ENCODE measurements at regions not wholly inside any gene's neighbourhood (a gene's known extent, or its start where the extent isn't known, plus 50 kb on each side); places are given as distances from the start of the nearest gene placed in this dataset.

- BruUV-seq (replicated peaks) = no TSS peak
- Histone ChIP-seq H3K27ac (ENCODE audit: extremely low read length, insufficient read depth, low read length) (no peak overlapping the region), H3K36me3 (replicated peaks in 1 of 2; ENCODE audit: control insufficient read depth in 1 of 2, insufficient read depth in 2 of 2, low read length in 2 of 2) (no peaks in the 10 kb centered on the region), H3K9me3 (ENCODE audit: low read length) (peaks cover 4% of the 10 kb centered on the region; the same call in 1 of the 2 replicates), H2AFZ (ENCODE audit: low read length) (no peak overlapping the region), H3K4me1 (ENCODE audit: insufficient read depth, low read length) (no peaks in the 10 kb centered on the region), H3K27me3 (ENCODE audit: control insufficient read depth in 1 of 2, insufficient read depth in 2 of 2, low read length in 2 of 2) (no peaks in the 10 kb centered on the region), H3K79me2 (ENCODE audit: insufficient read depth, low read length) (no peaks in the 10 kb centered on the region), H3K4me3 (replicated peaks in 1 of 3; ENCODE audit: insufficient read depth in 1 of 3, low read depth in 2 of 3, low read length in 3 of 3) (no peak overlapping the region), H4K20me1 (ENCODE audit: insufficient read depth, low read length) (no peaks in the 10 kb centered on the region), H3K9ac (ENCODE audit: insufficient read depth, low read depth, low read length) (no peak overlapping the region), H3K4me2 (ENCODE audit: low read depth, low read length) (no peak overlapping the region)
- ChIA-PET CTCF (ENCODE audit: low intra/inter-chr PET ratio, low total read pairs) (no interaction called here), POLR2A (no interaction called here)
- 5% methylated on average over 1 of the region's 1 CpG for WGBS (ENCODE audit: low lambda C conversion rate)
- in situ Hi-C loops (cut with HindIII; ENCODE audit: extremely low pct_ligation_motif_present, low pct_unique_long_range_greater_than_20kb) = no loop called here
- DNase-seq (ENCODE audit: low spot score) = no peak
- no peak for ATAC-seq
- FAIRE-seq = no peak
- TF ChIP-seq RFX1 (IDR thresholded peaks at IDR 0.05) (no peak), RAD51 (IDR thresholded peaks at IDR 0.05; ENCODE audit: borderline replicate concordance) (no peak), NFRKB (IDR thresholded peaks at IDR 0.05) (no peak)
- intact Hi-C loops (cut with micrococcal nuclease; ENCODE audit: unreplicated experiment) = no loop called here
Measured at GRCh38 chr5:125882061-125882460, 541.1 kb upstream of the GRAMD2B start.

GRCh38 chr5:125883223-125883622 lies 540.0 kb upstream of the GRAMD2B start:
- no peak for ATAC-seq
- Histone ChIP-seq H4K20me1 (ENCODE audit: insufficient read depth, low read length) (no peaks in the 10 kb centered on the region), H3K36me3 (replicated peaks in 1 of 2; ENCODE audit: control insufficient read depth in 1 of 2, insufficient read depth in 2 of 2, low read length in 2 of 2) (no peaks in the 10 kb centered on the region), H3K27me3 (ENCODE audit: control insufficient read depth in 1 of 2, insufficient read depth in 2 of 2, low read length in 2 of 2) (no peaks in the 10 kb centered on the region), H3K4me3 (replicated peaks in 1 of 3; ENCODE audit: insufficient read depth in 1 of 3, low read depth in 2 of 3, low read length in 3 of 3) (no peak overlapping the region), H3K27ac (ENCODE audit: extremely low read length, insufficient read depth, low read length) (no peak overlapping the region), H3K79me2 (ENCODE audit: insufficient read depth, low read length) (no peaks in the 10 kb centered on the region), H3K9me3 (ENCODE audit: low read length) (peaks cover 4% of the 10 kb centered on the region; the same call in 1 of the 2 replicates), H2AFZ (ENCODE audit: low read length) (no peak overlapping the region), H3K4me2 (ENCODE audit: low read depth, low read length) (no peak overlapping the region), H3K4me1 (ENCODE audit: insufficient read depth, low read length) (no peaks in the 10 kb centered on the region), H3K9ac (ENCODE audit: insufficient read depth, low read depth, low read length) (no peak overlapping the region)
- DNase-seq (ENCODE audit: low spot score) = no peak
- in situ Hi-C loops (cut with HindIII; ENCODE audit: extremely low pct_ligation_motif_present, low pct_unique_long_range_greater_than_20kb) (no loop called here), intact Hi-C loops (cut with micrococcal nuclease; ENCODE audit: unreplicated experiment) (no loop called here)
- WGBS (ENCODE audit: low lambda C conversion rate) = under 1% methylated on average over 4 of the region's 4 CpGs
- FAIRE-seq = no peak
- TF ChIP-seq SP140L (CRISPR knock-in tag; IDR thresholded peaks at IDR 0.05; ENCODE audit: borderline replicate concordance) (no peak), ZFP36 (IDR thresholded peaks at IDR 0.05; ENCODE audit: borderline replicate concordance, low read depth, low read length, partially characterized antibody) (no peak), NCOA2 (CRISPR knock-in tag; IDR thresholded peaks at IDR 0.05) (no peak), ZNF646 (CRISPR knock-in tag; IDR thresholded peaks at IDR 0.05) (no peak), RFXAP (CRISPR knock-in tag; IDR thresholded peaks at IDR 0.05; ENCODE audit: borderline replicate concordance) (no peak), ZMAT5 (CRISPR knock-in tag; IDR thresholded peaks at IDR 0.05; ENCODE audit: borderline replicate concordance, low read depth) (no peak), ATM (IDR thresholded peaks at IDR 0.05; ENCODE audit: borderline replicate concordance) (no peak), MBD4 (IDR thresholded peaks at IDR 0.05; ENCODE audit: borderline replicate concordance, low read length) (no peak), GTF3A (CRISPR knock-in tag; conservative IDR thresholded peaks at IDR 0.05) (no peak), ZFP1 (CRISPR knock-in tag; IDR thresholded peaks at IDR 0.05) (no peak), ZNF253 (CRISPR knock-in tag; IDR thresholded peaks at IDR 0.05; ENCODE audit: borderline replicate concordance) (no peak)
- POLR2A ChIA-PET = no interaction called here
- CTCF ChIA-PET (ENCODE audit: low intra/inter-chr PET ratio, low total read pairs) = no interaction called here
- no TSS peak for BruUV-seq (replicated peaks)

Measured in HepG2 (cell line).